ENCODE measurements at regions not wholly inside any gene's neighbourhood (a gene's known extent, or its start where the extent isn't known, plus 50 kb on each side); places are given as distances from the start of the nearest gene placed in this dataset.
A peak's percentile ranks its signal among the peaks of the same experiment; 100 is the strongest.

DNA sequence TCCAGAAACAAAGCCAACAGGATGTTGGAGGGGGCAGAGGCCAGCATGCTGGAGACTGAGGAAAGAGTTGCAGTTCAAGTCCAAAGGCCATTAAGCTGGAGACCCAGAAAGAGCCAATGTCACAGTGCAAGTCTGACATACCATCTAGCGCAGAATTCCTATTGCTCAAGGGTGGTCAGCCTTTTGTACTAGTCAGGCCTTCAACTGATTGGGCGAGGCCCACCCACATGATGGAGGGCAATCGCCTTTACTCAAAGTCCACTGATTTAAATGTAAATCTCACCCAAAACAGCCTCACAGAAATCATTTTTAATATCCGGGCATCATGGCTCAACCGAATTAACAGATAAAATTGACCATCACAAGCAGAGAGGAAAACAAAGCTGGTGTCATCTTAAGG lies 113.9 kb downstream of the RCN1 start:
- no peak for DNase-seq (ENCODE audit: low read depth)

DNA sequence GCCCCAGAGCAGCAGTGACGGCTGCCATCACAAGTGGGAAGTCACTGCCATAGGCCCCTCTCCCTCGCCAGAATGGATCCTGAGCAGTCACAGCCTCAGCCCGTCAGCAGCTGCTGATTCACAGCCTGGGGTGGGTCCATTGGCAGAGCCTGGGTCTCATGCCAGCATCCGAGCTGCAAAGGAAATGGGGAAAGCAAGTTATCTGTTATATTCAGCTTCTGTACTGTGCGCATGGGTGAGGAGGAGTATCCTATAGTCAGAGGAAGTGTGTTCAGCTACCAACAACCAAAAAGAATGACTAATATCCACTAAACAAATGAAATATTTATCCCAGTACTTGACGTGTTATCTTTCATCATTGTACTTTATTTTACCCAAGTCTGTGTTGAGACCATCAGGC lies 119.7 kb downstream of the RCN1 start:
- peak; percentile 88 for DNase-seq (ENCODE audit: low read depth)

DNA sequence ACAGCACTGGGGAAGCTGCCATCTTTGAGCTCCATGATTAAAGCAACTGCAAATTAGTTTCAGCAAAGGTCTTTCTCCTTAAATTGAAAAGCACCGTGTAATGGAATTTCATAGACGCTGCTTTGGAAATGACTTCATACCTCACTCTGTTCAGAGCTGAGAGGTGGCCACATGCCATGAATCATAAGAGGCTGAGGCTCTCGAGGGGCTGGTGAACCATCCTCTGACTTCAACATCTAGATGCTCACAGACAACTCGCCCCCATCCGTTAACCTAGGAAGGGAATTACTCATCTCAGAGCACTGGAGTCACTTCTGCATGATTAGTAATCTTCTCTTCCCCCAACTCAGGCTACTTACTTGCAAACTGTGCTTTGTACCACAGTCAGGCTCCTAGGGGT lies 122.3 kb downstream of the RCN1 start:
- peak; percentile 88 for DNase-seq (ENCODE audit: low read depth)

DNA sequence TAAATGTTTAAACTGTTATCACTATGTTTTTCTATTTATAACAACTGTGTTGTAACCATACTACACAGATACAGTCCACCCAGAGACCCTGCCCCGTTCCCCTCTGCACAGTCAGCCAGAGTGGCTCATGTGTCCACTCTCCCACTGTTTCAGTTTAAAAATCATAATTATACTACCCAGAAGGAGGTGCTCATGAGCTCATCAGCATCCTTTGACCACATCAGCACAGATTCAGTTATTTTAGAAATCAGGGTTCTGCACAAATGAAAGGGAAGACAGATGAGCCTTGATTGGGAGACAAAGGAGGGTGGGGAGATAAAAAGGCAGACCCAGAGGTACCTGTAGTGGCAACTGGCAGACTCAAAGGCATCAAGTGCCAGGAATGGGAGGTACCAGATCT lies 124.3 kb downstream of the RCN1 start:
- no peak for DNase-seq (ENCODE audit: low read depth)

DNA sequence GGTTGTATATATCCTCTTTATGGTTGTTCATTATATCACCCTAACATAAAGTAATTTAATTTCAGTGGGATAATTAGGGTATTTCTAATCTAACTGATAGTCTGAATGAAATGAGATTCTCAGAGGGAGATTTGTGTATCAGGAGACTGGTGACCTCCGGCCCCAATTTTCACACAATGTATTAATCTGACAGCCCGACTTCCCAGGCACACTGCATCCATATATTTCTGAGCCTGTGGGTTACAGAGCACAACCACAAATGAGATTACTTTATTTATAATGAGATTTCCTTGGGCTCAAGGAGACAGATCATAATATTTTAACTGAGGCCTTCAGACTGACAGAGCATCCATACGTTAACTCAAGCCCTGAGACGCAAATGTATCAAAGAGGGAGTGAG lies 125.9 kb downstream of the RCN1 start:
- no peak for DNase-seq (ENCODE audit: low read depth)

DNA sequence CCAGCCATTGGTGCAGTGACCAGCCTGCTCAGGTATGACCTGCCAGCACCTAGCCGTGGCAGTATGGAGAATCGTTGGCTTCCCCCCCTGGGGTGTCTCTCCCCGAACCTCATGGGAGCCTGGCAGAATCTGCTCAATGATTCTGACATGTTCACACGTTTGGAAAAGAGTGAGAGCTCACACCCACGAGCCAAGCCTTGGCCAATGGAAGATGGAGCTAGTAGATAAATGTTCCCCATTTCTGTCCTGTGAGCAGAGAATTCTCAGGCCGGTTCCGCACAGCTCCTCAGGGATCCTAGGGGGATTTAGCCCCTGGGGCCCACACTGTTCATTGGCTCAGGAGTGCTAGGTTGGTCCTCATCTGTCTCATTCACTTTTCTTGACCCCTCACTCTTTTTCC lies 128.4 kb downstream of the RCN1 start:
- no peak for DNase-seq (ENCODE audit: low read depth)

DNA sequence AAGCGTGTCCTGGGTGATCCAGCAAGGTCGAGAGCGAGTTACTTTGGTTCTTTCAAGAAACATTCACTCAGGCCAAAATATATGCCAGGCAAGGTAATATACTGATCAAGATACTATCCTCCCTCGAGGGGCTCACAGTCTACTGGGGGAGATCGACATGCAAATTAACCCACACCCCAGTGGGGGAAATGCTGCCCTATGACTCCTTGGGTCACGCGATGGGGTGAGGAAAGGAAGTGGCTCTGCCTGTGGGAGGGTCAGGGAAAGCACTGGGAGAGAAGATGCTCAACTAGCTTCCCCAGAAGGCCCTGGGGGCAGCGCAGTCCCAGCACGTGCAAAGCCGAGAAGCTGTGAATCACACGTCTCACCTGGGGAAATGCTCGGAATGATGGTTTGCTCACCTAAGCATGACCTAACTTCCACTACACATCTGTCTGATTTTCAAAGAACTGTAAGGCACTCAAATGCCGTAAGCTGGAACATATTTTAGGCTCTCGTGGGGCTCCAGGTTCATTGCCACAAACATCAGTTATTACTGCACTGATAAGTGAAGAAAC lies 130.7 kb downstream of the RCN1 start:
- DNase-seq (ENCODE audit: low read depth): no peak

DNA sequence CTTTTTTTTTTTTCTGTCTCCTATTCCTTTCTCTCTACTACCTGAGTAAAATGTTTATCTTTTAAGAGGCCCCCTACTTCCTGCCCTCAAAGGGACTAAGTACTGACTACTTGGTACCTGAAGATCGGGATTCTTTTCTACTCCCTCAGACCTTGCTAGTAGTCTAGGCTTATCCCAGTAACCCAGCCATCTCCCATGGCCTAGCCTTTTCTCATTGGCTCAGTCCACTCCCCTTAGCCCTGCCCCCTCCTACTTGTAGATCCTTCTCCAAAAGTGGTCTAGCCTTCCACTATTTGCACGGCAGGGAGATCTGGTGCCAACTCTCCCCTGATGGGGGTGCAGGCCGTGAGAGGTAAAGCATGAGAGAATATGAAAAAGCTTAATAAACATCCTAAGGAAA lies 133.7 kb downstream of the RCN1 start:
- DNase-seq (ENCODE audit: low read depth): no peak

DNA sequence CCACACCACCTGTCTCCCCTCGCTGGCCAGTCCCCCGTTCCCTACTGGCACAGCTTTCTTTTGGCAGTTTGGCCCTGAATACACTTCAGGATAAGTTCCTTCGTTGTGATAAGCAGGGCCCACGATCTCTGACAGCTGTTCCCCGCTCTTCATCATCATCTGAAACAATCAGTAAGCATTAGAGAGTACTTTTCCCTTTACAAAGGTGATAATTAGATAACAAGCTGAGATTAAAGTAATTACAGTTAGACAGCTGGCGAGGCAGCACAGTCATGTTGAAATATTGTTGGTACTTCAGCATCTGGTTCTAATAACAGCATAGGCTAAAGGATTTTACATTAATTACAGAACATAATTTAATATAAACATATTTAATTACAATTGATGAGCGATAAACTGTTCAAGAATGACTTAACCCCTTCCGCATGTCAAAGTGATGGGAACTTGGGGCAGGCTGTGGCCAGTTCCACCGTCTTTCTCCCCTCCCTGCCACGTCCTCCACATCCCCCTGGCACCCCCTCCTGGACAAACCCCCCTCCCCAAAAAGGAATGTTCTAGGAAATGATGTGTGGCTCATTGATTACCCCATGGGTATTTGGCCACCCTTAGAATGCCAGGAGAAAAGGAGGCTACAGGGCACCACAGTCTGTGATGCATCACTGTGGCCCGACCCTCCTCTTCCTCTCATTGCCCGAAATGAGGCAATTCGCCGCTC lies 134.9 kb downstream of the RCN1 start:
- no peak for DNase-seq (ENCODE audit: low read depth)

DNA sequence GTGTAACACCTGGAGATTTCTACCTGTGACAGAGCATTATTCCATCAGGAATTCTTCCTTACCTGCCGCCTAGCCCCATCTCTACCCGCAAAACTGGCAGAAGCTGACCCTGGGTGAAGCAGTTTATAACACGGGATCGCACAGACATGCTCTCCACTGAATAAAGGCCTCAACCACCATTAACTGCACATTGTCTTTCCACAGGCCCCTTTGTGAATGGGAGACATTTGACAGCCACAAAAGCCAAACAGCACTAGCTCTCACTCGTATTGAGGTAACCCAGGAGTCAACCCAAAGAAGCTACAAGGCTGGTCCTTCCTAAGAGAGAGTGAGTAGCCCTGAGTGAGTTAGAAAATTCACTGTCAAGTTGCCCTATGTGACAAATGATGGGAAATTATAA lies 135.6 kb downstream of the RCN1 start:
- DNase-seq (ENCODE audit: low read depth): no peak

DNA sequence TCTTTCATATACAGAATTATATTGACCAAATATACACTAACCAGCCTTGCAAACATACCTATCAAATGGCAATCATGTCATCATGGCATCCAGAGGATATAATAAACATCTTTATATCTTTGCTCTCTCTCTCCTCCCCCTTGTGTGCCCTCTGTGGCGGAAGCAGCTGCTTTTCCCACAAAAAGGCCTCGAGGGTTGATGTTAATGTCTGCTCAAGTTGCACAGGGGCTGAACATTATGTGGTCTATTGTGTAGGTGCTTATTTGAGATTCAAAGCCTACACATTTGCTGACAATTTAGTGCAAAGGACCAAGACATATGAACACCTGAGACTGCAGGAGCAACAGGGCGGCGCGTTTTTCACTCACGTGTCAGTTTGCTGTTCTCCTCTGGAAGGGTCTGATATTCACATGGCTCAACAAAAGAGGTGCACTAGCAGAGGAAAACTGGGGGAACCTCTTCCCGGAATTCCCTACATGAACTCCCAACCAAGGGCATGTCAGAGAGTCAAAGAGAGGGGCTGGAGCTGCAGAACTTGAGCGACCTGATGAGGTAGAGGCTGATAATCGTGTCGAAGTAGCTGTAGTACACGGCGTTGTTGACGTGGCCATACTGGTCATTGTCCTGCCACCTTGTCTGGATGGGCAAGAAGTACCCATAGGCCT lies 138.8 kb downstream of the RCN1 start:
- DNase-seq (ENCODE audit: low read depth): no peak

DNA sequence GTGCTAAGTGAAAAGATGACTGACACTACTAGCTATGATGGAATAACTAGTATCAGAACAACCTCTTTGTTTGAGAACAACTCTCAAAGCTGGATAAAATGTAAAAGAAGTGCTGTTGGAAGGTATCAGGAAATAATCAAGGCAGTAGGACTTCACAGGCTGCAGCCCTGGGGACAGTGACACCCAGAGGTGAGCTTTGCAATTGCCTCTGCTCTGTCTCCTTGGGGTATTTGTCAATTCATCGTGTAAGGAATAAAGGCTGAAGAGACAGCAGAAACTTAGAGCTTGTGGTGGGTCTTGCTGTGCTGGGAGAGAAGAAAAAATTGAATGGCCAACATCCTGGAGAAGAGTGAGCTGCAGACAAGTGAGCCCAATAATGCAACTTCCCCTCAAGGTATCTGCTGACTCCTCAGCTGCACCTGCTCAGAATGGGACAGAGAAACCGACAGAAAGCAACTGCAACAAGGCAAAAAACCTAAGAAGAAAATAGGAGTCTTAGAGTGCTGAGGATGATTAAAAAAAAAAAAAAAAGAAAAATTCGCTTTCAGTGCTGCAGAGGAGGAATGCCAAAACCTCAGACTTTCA lies 141.1 kb downstream of the RCN1 start:
- peak; percentile 26 for DNase-seq (ENCODE audit: low read depth)

DNA sequence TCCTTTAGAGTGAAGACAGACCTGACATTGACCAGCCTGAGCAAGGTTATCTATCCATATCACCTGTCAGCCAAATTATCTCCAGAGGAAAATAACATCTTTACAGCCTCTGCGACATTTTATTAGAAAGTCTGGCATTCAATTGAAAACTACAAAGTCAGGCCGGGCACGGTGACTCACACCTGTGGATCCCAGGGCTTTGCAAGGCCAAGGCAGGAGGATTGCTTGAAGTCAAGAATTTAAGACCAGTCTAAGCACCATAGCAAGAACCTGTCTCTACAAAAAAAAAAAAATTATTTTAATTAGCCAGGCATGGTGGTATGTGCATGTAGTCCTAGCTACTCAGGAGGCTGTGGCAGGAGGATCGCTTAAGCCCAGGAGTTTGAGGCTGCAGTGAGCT lies 141.6 kb downstream of the RCN1 start:
- no peak for DNase-seq (ENCODE audit: low read depth)

DNA sequence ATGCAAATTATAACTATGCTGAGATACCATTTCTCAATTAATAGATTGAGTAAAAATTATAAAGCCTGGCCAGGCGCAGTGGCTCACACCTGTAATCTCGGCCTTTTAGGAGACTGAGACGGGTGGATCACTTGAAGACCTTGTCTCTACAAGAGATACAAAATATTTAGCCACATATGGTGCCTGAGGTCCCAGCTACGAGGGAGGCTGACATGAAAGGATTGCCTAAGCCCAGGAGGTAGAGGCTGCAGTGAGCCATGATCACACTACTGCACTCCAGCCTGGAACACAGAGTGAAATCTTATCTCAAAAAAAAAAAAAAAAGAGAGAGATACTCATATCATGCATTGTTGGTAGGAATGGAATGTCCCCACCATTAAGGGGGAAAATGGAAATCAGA lies 142.4 kb downstream of the RCN1 start:
- DNase-seq (ENCODE audit: low read depth): no peak

DNA sequence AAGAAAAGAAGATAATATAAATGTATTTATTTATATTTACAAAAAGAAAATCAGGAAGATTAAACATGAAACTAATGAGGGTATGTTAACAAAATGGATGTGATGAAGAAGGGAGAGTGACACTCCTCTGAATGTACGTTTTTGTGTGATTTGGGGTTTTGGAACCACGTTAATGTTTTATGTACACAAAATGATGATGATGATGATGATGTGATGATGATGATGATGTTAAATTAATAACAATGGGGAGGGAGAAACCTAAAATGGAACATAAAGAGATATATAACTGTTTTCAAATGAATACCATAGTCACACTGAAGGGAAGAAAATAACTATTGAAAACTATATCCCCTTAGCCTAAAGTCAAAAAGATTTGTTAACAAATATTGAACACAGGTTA lies 143.1 kb downstream of the RCN1 start:
- no peak for DNase-seq (ENCODE audit: low read depth)

DNA sequence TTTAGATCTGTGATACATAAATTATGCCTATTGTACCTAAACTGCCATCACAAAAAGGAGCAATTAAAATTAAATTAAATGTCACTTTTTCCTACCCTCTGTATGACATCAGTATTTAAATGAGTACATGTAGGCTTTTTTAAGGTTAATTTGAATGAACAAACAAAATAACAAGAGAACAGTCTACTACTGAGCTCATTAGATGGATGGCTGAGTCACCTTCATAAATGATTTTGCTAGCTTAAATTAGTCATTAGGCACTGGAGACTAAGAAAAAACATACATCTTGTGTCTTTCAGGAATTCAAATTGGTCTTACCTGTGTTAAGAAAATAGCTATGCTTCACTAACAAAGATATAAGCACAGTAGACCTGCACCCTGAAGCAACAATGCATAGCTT lies 153.6 kb downstream of the RCN1 start:
- DNase-seq (ENCODE audit: low read depth): no peak

DNA sequence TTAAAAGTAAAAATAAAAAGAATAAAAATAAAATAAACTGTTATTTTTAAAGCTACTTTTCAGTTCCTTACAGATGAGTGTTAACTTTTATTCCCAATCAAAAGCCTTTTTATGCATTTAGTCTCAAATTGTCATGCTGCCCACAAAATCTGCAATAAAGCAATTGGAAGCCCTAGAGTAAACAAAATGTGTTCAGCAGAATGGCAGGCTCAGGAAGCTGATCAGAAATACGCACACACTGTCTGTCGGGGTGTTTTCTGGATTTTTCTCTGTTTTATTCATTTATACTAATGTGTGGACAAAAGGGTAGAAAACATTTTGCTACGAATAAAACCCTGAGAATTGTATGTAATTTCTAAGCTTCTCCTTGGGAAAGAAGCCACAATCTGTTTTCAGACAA lies 162.8 kb downstream of the RCN1 start:
- no peak for DNase-seq (ENCODE audit: low read depth)

DNA sequence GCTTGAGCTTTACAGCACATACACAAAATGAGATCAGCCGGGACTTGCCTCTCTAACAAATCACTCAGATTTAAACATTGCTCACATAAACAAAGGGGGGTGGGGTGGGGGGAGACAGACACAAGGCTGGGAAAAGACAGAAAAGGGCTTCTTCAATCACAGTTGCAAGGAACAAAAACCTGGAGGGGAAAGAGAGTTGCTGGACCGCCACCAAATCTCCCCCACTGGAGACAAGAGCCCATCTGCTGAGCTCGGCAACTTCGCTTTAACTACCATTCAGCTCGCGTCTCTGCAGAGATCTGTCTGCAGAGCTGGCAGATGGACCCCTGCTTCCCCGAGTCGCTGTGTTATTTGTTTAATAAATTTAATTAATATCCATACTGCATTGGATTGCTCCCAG lies 165.0 kb downstream of the RCN1 start:
- DNase-seq (ENCODE audit: low read depth): no peak

DNA sequence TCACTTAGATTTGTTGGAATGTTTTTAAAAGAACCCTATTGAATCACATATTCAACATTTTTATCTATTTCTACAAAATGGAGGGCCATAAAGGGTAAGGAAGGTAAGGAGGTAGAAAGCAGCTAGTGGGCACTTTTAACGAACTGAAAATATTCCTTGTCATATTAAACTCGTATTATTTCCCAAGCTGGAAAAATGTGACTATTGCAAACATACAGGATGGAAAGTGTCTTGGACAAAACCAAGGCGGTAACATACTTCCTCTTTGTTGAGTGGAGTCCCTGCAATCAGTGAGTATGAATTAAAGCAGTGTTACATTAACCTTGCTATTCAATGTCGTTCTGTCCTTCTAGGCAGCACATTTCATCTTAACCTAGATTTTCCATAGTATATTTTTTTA lies 165.6 kb downstream of the RCN1 start:
- DNase-seq (ENCODE audit: low read depth): no peak

DNA sequence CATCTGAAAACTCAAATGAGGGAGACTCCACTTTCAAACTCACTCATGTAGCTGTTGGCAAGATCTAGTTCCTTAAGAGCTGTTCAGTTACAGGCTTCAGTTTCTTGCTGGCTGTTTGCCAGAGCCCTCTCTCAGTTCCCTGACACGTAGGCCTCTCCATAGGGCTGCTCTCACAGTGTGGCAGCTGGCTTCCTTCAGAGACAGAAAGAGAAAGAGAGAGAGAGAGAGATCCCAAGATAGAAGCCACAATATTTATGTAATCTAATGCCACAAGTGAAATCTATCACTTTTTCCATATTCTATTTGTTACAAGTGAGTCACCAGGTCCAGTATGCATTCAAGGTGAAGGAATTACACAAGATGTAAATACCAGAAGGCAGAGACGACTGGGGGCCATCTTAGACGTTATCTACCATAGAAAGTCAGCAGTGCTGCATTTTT lies 168.8 kb downstream of the RCN1 start:
- peak; percentile 85 for DNase-seq (ENCODE audit: low read depth)

DNA sequence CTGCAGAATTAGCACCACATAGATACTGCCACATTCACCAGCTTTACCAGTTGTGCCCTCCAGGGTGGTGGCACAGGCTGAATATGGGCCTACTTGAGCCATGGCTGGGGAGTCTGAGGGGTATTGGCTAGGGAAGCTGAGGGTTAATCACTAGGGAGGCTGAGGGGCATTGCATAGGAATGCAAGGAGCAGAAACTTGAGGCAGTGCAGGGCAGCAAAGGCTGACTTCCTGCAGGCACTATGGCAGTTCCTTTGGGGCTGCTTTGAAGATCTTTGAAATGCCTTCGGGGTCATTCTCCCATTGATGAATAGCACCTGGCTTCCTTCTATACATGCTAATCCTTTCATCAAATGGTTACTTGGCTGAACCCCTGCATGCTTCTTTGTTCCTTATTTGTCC lies 171.5 kb downstream of the RCN1 start:
- DNase-seq (ENCODE audit: low read depth): no peak

DNA sequence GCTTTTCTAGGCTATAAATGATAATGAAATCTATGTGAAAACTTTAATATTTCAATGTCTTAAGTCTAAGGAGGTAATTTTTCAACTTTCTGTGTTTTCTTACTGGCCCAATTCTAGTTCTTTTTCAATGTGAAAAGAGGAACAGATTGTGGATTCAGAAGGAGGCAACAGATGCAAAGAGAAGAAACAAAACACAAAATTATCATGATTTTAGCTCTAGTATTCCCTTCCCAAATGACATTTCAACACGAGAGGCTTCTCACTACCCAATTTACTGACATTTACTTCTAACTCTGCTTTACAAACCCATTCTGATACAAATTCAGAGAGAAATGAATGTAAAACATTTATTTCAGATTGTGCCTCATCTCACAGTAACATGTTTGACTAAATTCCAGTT lies 169.4 kb downstream of the WT1 start:
- DNase-seq (ENCODE audit: low read depth): no peak

DNA sequence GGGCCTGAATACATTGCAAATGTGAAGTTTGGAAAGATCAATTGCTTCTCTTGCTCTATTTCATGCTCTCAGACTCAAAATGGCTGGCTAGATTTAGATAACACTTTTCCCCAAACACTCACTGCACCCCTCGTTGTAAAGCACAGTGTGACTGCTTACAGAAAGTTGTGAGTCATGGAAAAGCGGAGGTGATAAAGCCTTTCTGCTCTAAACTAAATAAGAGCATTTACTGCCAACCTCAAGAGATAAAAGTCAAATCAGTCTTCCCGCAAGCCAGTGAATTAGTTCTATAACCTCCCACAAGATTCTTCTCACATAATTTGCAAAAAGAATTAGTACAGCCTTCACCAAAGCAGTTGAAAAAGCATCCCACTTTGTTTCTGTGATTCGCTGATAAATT lies 168.7 kb downstream of the WT1 start:
- peak; percentile 80 for DNase-seq (ENCODE audit: low read depth)

Measured in amniotic epithelial cell (primary cell).